Erythroblast (primary cell): ENCODE measurements at regions not wholly inside any gene's neighbourhood (a gene's known extent, or its start where the extent isn't known, plus 50 kb on each side); places are given as distances from the start of the nearest gene placed in this dataset.

ENCODE experiments used
- GATA1 ChIP-seq: IDR thresholded peaks from 2 replicates; pipeline ENCODE4 v1.6.1; 2011; ENCODE audit warnings: low read depth, mild to moderate bottlenecking, control low read depth, low read length, moderate library complexity
- POLR2A ChIP-seq: IDR thresholded peaks from 2 replicates; pipeline ENCODE4 v1.6.1; 2011; ENCODE audit warnings: mild to moderate bottlenecking, low read length

DNA sequence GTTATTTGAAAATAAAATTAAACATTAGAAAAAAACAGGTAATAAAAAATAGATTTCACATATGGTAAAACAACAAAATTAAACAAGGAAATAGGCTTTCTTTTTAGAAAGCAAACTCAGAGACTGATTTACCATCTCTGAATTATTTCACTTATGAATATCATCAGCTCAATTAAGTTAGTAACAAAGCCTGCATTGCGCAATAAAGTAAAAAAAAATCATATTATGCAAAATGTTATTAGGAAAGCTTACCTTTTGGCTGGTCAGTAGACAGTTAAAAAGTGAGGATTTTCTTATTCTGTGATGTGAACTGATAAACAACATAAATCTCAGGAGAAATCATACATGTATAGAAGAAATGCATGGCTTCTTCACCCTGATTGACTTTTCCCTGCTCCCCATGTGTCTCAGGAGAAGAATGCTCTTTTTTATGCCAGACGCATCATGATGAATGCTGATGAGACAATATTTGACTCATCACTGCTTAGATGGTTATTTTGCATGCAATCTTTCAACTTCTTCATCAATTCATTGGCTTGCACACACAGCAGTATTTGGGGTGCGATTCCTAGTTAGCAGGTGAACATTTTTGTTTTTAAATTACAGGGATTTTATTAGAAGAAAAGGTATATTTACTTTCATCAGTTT, 124.5 kb upstream of the USP15 start:
- no peak for TF ChIP-seq POLR2A
- TF ChIP-seq GATA1: no peak
